ENCODE measurements at regions not wholly inside any gene's neighbourhood (a gene's known extent, or its start where the extent isn't known, plus 50 kb on each side); places are given as distances from the start of the nearest gene placed in this dataset.
"Not testable (repeated sequence)": the region's sequence is repeated elsewhere in the genome, so short reads cannot be mapped to it uniquely, and the experiment has no call there.

DNA sequence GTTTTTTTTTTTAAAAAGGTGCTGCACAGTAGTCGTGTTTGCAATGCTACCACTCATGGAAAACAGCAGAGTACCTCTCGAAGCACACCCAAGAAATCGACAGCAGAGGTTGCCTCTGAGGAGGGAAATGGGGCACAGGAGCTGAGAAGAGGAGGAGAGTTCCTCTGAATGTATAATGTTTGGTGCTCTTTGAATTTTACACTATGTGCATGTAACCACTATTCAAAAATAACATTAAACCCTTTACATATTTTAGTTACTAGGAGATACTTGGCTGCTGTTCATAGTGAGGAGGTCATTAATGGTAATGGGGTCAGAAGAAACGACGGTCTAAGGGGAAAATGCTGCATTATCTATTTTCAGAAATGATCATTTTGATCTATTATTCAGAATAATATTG is 129.4 kb upstream of the CLEC14A start:
- no peaks in the 10 kb centered on the region for H3K27me3 Mint-ChIP-seq
- H3K36me3 Mint-ChIP-seq (ENCODE audit: low read depth): no peaks in the 10 kb centered on the region
- H3K27ac Mint-ChIP-seq: no peak overlapping the region
- no peak overlapping the region for H3K4me3 Mint-ChIP-seq
- H3K4me1 Mint-ChIP-seq (ENCODE audit: low read depth): no peaks in the 10 kb centered on the region
- no peaks in the 10 kb centered on the region for H3K9me3 Mint-ChIP-seq

DNA sequence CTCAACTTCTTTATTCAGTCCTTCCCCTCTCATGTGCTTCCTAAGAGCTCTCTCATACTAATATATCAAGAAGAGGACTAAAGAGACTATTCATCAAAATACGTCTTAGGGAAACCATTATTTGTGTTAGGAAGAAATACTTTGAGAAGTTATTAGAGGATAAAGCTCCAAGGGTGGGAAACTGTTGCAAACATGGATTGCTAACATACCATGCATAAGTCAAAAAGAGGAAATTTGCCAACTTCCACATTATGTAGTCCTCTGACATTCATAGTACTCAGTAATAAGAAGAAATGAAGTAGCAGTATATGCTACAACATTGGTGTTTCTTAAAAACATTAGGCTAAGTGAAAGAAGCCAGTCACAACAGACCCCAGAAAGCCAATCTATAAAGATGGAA is 128.8 kb upstream of the CLEC14A start:
- no peak overlapping the region for H3K27ac Mint-ChIP-seq
- H3K36me3 Mint-ChIP-seq (ENCODE audit: low read depth): no peaks in the 10 kb centered on the region
- no peaks in the 10 kb centered on the region for H3K27me3 Mint-ChIP-seq
- H3K9me3 Mint-ChIP-seq: no peaks in the 10 kb centered on the region
- no peaks in the 10 kb centered on the region for H3K4me1 Mint-ChIP-seq (ENCODE audit: low read depth)
- H3K4me3 Mint-ChIP-seq: no peak overlapping the region

DNA sequence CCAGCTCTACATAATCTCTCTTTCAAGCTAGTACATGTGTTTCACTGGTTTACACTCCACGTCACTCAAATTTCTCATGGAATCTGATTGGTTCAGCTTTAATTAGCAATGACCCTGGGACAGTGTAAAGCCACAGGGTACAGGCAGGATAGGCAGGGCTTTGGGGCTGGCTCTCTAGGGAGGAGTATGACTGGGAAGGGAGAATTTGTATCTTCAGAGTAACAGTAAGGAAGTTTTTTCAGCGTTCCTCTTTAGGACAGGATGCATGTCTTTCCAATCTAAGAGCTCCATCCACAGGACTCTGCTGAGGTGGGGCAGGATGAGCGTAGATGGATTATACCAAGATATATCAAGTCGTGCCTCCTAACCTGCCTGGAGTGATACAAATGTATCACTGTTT is 112.0 kb upstream of the CLEC14A start:
- no peaks in the 10 kb centered on the region for H3K36me3 Mint-ChIP-seq (ENCODE audit: low read depth)
- H3K4me1 Mint-ChIP-seq (ENCODE audit: low read depth): no peaks in the 10 kb centered on the region
- H3K4me3 Mint-ChIP-seq: no peak overlapping the region
- H3K27ac Mint-ChIP-seq: no peak overlapping the region
- peaks cover 6% of the 10 kb centered on the region for H3K9me3 Mint-ChIP-seq
- H3K27me3 Mint-ChIP-seq: peaks cover 4% of the 10 kb centered on the region

DNA sequence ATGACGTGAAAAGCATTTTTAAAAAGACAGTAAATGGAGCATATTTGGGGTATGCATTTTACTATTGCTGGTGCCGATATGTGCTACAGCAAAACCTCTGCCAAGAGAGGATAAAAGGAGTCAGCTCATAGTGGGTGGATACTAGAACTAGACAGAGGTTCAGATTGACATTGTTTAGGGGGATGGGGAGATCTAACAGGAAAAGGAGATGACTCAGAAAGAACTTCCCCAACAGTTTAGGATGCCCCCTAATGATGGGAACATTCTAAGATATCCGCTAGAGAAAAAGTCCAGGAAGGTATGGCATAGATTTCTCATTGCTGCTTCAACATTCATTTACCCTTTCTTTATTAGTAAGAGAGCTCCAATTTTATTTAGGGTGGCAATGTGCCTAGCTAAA is 110.5 kb upstream of the CLEC14A start:
- no peak overlapping the region for H3K27ac Mint-ChIP-seq

DNA sequence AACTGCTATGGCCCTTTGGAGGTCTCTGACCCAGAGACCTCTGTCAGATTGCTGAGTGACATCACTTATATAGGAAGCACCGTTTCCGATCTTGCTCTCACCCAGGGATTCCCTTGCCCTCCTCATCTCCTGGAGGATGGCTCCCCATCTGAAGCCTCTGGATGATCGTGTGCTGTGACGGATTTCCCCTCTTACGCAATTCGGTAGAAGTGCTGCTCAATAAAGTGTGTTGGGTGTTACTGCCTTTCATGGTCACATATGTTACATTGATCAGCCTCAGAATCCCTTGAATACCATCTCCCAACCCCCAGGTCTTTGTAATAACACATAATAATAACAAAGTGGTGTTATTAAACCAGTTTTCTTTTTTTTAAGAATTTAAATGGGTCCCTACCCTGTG is 107.3 kb upstream of the CLEC14A start:
- no peaks in the 10 kb centered on the region for H3K4me1 Mint-ChIP-seq (ENCODE audit: low read depth)
- no peaks in the 10 kb centered on the region for H3K9me3 Mint-ChIP-seq
- H3K27ac Mint-ChIP-seq: no peak overlapping the region
- H3K36me3 Mint-ChIP-seq (ENCODE audit: low read depth): no peaks in the 10 kb centered on the region
- no peak overlapping the region for H3K4me3 Mint-ChIP-seq
- no peaks in the 10 kb centered on the region for H3K27me3 Mint-ChIP-seq

More for the DNA sequence above, 110.5 kb upstream of the CLEC14A start:
- no peaks in the 10 kb centered on the region for H3K4me1 Mint-ChIP-seq (ENCODE audit: low read depth)
- peaks cover 4% of the 10 kb centered on the region for H3K27me3 Mint-ChIP-seq
- H3K4me3 Mint-ChIP-seq: no peak overlapping the region
- H3K36me3 Mint-ChIP-seq (ENCODE audit: low read depth): no peaks in the 10 kb centered on the region
- H3K9me3 Mint-ChIP-seq: peaks cover 3% of the 10 kb centered on the region

DNA sequence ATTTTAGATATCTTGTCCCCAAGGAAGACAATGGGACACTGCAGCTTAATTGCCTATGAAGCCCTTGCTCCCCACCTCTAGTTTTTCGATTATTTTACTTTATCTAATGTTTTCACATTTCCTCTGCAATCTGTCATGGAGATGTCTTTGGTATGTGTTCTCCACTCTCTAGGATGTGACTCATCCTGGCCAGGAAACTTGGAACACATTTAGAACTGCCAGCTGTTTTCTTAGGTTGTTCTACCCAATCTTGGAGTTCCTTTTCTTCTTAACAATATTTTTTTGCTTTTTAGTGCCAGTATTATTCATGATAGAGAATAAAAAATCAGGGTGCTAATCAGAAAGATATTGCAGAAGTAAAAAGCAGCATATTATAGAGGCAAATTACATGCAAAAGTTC is 101.7 kb upstream of the CLEC14A start:
- no peaks in the 10 kb centered on the region for H3K36me3 Mint-ChIP-seq (ENCODE audit: low read depth)
- H3K27ac Mint-ChIP-seq: no peak overlapping the region
- H3K4me1 Mint-ChIP-seq (ENCODE audit: low read depth): no peaks in the 10 kb centered on the region
- H3K4me3 Mint-ChIP-seq: no peak overlapping the region
- no peaks in the 10 kb centered on the region for H3K9me3 Mint-ChIP-seq
- H3K27me3 Mint-ChIP-seq: no peaks in the 10 kb centered on the region

DNA sequence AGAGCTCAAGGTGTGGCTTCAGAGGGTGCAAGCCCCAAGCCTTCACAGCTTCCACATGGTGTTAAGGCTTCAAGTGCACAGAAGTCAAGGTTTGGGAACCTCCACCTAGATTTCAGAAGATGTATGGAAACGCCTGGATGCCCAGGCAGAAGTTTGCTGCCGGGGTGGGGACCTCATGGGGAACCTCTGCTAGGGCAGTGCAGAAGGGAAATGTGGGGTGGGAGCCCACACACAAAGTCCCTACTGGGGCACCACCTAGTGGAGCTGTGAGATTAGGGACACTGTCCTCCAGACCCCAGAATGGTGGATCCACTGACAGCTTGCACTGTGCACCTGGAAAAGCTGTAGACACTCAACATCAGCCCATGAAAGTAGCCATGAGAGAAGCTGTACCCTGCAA is 99.6 kb upstream of the CLEC14A start:
- H3K4me1 Mint-ChIP-seq (ENCODE audit: low read depth); H3K4me3 Mint-ChIP-seq; H3K36me3 Mint-ChIP-seq (ENCODE audit: low read depth); H3K27me3 Mint-ChIP-seq; H3K9me3 Mint-ChIP-seq; H3K27ac Mint-ChIP-seq: not testable (repeated sequence)

DNA sequence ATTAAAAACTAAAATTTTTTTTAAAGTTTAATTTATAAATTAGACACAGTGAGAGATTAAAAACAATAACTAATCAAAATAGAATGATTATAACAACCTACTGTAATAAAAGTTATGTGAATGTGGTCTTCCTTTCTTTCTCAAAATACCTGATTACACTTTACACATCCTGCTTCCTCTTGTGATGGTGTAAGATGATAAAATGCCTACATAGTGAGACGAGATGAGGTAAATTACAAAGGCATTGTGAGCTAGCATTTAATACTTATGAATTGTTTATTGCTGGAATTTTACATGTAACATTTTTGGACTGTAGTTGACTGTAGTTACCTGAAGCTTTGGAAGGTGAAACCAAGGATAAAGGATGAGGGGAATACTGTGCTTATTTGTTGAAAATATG is 94.2 kb upstream of the CLEC14A start:
- Mint-ChIP-seq H3K27ac (no peak overlapping the region), H3K27me3 (peaks cover 4% of the 10 kb centered on the region), H3K4me1 (ENCODE audit: low read depth) (no peaks in the 10 kb centered on the region), H3K9me3 (no peaks in the 10 kb centered on the region), H3K4me3 (no peak overlapping the region), H3K36me3 (ENCODE audit: low read depth) (no peaks in the 10 kb centered on the region)

DNA sequence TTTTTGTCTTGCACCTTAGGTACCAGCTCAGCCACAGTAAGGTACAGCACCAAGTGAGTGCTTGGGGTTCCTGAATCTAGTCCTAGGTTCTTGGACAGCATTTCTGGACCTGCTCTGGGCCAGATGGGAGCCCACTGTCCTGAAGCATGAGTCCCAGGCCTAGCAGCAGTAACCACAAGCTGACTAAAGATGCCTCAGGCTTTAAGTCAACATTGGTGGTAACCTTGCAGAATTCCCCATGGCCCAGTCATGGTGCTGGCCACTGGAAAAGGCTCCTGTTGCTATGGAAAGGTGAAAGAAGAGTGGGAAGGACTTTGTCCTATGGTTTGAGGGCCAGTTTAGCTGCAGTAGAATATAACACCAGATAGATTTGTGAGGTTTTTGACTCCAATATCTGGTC is 86.9 kb upstream of the CLEC14A start:
- Mint-ChIP-seq H3K9me3 (no peaks in the 10 kb centered on the region), H3K4me1 (ENCODE audit: low read depth) (no peaks in the 10 kb centered on the region), H3K27ac (no peak overlapping the region), H3K27me3 (peaks cover 4% of the 10 kb centered on the region), H3K4me3 (no peak overlapping the region), H3K36me3 (ENCODE audit: low read depth) (no peaks in the 10 kb centered on the region)

DNA sequence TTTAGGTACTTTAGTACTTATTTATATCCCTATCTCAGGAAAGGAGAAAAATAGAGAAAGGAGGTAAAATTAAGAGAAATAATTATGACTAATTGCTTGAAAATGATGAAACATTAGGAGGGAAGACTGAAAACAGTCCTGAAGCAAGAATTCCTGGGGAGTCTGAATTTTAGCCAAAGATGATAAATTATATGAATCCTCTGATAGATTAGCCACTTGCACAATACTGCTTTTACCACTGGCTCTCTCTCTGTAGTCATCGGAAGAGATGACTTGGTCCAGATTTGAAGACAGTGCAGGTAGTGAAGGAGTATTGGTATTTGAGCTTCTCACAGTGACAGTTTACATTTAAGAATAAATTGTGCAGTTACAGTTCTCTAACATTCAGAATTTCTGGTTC is 83.8 kb upstream of the CLEC14A start:
- Mint-ChIP-seq H3K27ac (no peak overlapping the region), H3K9me3 (no peaks in the 10 kb centered on the region), H3K36me3 (ENCODE audit: low read depth) (no peaks in the 10 kb centered on the region), H3K27me3 (no peaks in the 10 kb centered on the region), H3K4me3 (no peak overlapping the region), H3K4me1 (ENCODE audit: low read depth) (no peaks in the 10 kb centered on the region)

DNA sequence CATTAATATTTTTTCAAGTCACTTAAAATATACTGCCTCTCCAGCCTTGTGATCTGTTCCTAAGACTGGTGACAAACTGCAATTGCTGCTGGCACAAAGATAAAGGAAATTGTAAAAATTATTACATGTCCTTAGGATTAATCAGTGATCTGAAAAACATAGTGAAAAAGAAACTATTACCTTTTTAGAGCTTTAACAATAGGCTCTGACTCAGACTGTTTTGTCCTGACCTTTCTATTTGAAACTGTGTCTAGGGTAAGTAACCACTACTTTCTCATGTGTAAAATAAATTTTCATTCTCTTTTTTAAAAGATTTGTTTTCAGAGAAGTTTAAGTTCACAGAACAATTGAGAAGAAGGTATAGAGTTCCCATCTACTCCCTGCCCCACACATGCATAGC is 80.4 kb upstream of the CLEC14A start:
- H3K4me3 Mint-ChIP-seq: no peak overlapping the region
- no peak overlapping the region for H3K27ac Mint-ChIP-seq
- no peaks in the 10 kb centered on the region for H3K9me3 Mint-ChIP-seq
- H3K27me3 Mint-ChIP-seq: no peaks in the 10 kb centered on the region
- H3K4me1 Mint-ChIP-seq (ENCODE audit: low read depth): no peaks in the 10 kb centered on the region
- H3K36me3 Mint-ChIP-seq (ENCODE audit: low read depth): no peaks in the 10 kb centered on the region

DNA sequence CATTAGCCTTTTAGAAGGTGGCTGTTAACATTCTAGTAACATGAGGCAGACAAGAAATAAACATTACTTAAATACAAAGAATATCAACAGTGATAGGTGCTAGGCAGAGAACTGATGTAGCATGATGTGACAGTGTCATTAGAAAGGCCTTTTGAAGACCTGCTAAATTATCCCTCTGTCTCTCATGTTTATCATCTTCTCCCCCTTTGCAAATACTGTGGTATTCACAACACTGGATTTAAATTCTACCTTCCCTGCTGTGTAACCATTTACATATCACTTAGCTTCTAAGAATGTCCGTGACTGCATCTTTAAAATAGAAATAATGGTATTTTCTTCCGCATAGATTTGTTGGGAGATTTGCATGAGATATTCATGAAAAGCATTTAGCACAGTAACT is 74.4 kb upstream of the CLEC14A start:
- H3K9me3 Mint-ChIP-seq: peaks cover 4% of the 10 kb centered on the region
- no peaks in the 10 kb centered on the region for H3K4me1 Mint-ChIP-seq (ENCODE audit: low read depth)
- no peak overlapping the region for H3K27ac Mint-ChIP-seq
- H3K27me3 Mint-ChIP-seq: no peaks in the 10 kb centered on the region
- H3K4me3 Mint-ChIP-seq: no peak overlapping the region
- no peaks in the 10 kb centered on the region for H3K36me3 Mint-ChIP-seq (ENCODE audit: low read depth)

DNA sequence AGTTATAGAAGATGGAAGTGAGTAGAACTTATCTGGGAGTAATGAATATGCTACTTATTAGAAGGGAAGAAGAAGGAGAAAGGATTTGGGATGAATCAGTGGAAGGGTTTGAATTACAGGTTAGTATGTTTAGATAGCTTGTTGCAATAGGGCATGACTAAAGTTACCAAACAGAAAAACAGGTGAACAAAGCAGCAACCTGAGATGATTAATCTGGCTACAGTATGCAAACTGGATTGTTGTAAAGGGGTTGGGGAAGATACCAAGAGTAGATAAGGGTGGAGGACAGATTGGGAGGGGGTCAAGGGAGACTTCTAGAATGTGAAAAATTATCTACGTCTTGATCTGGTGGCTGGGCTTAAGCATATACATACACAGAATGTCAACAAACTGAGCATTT is 73.4 kb upstream of the CLEC14A start:
- H3K4me3 Mint-ChIP-seq: no peak overlapping the region
- no peaks in the 10 kb centered on the region for H3K27me3 Mint-ChIP-seq
- H3K36me3 Mint-ChIP-seq (ENCODE audit: low read depth): no peaks in the 10 kb centered on the region
- H3K4me1 Mint-ChIP-seq (ENCODE audit: low read depth): no peaks in the 10 kb centered on the region
- no peak overlapping the region for H3K27ac Mint-ChIP-seq
- H3K9me3 Mint-ChIP-seq: peaks cover 4% of the 10 kb centered on the region

DNA sequence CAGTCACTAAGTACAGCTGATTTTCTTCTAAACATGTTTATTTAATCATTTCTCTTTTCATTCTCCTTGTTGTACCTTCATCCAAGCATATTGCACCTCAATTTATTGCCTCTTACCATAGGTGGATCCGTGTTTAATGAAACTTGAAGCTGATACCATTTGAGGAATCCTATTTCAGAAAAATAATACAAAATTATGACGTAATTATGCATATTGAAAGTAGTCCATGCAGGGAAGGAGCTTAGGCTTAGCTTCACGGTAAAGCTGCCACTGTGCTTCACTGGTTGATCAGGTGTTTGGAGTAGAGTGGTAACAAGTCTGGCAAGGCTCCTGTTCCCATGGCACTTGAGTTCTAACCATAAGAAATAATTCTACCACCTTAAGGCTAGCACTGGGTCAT is 61.0 kb upstream of the CLEC14A start:
- H3K36me3 Mint-ChIP-seq (ENCODE audit: low read depth): no peaks in the 10 kb centered on the region
- H3K9me3 Mint-ChIP-seq: no peaks in the 10 kb centered on the region
- H3K27me3 Mint-ChIP-seq: no peaks in the 10 kb centered on the region
- no peak overlapping the region for H3K4me3 Mint-ChIP-seq
- H3K27ac Mint-ChIP-seq: no peak overlapping the region
- H3K4me1 Mint-ChIP-seq (ENCODE audit: low read depth): no peaks in the 10 kb centered on the region

DNA sequence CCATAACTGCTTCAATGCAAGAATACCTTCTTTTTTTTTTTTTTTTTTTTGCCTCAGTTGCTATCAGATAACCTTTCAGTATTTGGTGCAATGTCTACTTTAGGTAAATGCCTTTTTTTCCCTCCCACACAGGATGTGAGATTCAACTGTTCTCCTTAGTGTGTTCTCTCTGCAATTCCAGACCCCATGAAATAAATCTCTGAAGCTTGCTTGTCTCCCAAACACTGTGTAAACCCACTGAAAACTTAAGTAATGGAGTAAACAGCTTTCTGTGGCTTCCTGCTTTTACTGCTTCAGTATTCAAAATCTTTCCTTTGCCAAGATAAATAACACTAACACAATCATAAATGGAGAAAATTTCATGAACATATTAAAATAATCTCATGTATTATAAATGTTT is 55.8 kb upstream of the CLEC14A start:
- no peaks in the 10 kb centered on the region for H3K27me3 Mint-ChIP-seq
- no peaks in the 10 kb centered on the region for H3K36me3 Mint-ChIP-seq (ENCODE audit: low read depth)
- no peak overlapping the region for H3K27ac Mint-ChIP-seq
- no peaks in the 10 kb centered on the region for H3K4me1 Mint-ChIP-seq (ENCODE audit: low read depth)
- no peak overlapping the region for H3K4me3 Mint-ChIP-seq
- no peaks in the 10 kb centered on the region for H3K9me3 Mint-ChIP-seq

DNA sequence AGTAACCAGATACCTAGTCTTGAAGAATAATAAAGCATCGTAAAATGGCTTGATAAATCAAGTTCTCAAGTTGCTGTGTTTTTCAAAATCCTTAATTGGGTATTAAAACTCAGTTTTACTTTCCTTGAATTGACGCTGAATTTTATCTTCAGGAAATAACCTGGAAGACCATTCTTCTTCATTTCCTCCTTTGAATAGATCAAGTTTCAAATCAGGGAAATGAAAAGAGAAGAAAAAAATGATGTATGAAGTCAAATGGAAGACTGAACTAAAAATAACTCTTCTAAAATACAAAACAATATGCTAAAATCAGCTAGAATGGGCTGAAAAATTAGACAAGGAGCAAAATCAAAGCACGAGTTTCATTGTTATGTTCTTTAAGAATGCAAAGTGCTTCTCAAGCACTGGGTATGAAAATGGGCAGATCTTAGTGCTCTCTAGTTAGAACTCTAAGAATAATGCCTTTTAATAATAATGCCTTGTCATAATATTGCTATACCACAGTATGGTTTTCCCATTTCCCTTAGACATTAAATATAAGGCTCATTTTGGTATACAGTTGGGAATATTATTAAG is 54.6 kb upstream of the CLEC14A start:
- Mint-ChIP-seq H3K4me3 (no peak overlapping the region), H3K36me3 (ENCODE audit: low read depth) (no peaks in the 10 kb centered on the region), H3K4me1 (ENCODE audit: low read depth) (no peaks in the 10 kb centered on the region), H3K27ac (no peak overlapping the region), H3K9me3 (no peaks in the 10 kb centered on the region), H3K27me3 (no peaks in the 10 kb centered on the region)

Measured in stimulated activated naive CD8-positive, alpha-beta T cell treated with anti-CD3 and anti-CD28 coated beads, Interleukin-15, Interleukin-2, amounts not matched to agents 100 ng/mL and 50 ng/mL, for 24 hours (primary cell).